GM21360 (cell line): ENCODE measurements at regions not wholly inside any gene's neighbourhood (a gene's known extent, or its start where the extent isn't known, plus 50 kb on each side); places are given as distances from the start of the nearest gene placed in this dataset.

Experiments
- ATAC-seq: cut with Tn5 transposase; IDR thresholded peaks from one replicate; pipeline ENCODE4 v1.9.1; 2021; ENCODE audit warnings: mild to moderate bottlenecking, moderate library complexity; ENCODE audit not compliant: unreplicated experiment

DNA sequence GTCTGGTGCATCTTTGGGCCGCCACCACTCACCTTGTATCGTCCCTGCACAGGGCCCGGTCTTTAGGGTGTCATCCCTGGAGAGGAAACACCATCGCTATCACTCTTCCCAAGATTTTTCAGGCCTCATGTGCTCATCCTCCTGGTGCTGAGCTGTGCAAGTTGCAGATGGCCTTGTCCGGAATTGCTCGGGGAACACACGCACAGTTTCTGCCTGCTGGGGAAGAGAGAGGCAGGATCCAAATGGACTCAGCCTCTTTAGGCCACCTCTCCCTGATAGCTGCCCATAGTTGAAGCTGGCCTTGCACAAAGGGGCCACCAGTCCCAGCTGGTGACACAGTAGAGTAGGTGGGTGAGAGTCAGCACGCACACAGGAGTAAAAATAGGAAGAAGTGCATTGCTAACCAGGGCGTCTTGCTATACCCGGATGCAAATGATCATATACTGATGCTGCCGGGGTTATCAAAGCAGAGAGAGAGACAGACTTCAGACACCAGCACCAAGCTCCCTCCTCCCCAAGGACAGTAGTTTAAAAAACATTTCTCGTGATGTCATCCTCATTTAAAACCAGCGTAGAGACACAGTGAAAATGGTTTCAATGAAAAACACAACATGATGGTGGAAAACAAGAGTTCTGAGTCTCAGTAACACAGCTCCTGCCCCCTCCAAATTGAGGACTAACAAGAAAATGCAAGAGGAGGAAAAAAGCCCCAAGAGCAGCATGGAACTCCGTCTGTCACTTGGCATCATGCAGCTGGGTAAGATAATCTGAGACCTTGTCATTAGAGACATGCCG, 147.5 kb upstream of the NCK2 start:
- ATAC-seq: no peak

DNA sequence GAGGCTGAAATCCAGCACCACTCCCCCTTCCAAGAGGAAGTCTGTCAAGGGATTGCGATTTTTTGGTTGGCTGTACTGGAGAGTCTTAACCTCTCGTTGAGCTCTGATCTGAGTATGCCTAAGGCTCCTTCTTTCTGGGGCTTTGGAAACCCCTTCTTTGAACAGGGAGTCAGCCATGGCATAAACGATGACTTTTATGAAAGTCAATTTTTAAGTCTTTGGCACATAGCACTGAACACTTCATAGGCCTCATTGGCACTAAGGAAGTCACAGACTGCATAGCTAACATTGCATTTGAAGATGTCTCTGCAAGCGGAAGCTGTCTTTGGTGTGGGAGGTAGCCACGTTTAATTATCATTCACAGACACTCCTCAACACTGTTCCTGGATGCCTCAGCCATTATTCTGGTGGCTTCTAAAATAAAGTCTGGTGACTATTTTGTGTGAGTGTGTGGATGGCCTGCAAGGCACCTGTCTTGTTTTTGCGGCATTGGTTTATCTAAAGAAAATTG, 148.2 kb upstream of the NCK2 start:
- no peak for ATAC-seq

DNA sequence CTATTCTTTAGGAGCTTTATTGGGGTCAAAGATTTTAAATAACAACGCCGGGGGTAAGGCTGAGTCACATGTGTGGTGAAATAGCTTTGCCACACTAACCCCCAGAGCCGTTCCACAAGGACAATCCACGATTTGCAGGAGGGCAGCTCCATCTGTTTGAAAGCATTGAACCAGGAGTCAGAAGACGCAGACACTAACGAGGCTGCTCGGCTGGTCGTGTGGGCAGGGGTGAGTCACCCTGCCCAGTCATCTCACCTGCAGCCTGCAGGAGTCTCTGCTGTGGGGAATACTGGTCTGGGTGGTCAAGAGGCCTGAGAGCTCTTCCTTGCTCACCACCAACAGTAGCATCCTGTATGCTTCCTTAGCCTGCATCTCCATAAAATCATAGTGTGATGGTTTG, 149.2 kb upstream of the NCK2 start:
- no peak for ATAC-seq

DNA sequence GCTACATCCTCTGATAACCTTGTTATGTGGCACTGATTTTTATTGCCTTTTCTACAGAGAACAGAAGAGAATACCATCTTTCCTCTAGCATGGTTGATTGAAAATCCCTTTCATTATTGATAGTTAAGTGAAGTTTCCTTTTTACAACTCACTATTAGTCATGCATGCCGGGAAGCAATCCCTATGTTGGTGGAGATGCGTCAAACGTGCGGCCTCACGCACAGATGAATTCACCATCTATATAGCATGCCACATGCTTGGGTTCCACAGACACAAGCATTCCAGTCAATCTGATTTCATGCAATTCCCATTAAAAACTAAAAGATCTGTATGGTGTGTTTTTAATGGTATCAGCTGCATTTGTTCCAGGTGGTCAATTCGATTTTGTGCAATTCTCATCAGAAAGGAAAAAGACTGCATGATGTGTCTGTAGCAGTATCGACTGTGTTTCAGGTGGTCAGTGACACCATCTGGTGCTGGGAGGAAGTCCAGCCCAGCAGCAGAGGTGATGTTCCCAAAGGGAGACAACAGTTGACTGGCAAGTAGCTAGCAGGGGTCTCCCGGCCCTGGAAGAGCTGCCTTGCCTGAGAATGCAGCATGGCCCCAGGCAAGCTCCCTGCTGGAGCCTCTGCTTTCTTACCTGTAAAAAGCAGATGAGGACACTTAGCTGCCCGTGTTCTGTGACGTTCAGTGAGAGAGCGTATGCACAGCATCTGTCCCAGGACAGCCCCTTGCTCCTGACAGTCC, 151.3 kb upstream of the NCK2 start:
- ATAC-seq: no peak

DNA sequence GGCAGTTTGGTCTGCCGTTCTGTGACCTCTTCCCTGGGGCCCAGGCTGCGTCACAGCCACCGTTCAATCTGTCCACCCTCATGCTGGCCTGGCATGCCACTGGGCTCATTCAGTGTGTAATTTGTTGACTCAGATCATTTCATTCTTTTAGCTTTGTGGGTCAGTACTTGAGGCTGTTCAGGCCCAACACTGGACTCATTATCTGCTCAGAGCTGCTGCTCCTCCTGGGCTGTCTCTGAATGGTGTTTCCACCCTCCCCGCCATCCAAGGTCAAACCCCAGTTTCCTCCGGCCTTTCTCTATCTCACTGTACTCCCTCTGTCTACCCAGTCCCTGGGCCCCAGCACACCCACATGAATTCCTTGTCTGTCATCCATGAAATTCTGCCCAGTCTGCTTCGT, 152.4 kb upstream of the NCK2 start:
- ATAC-seq: no peak

DNA sequence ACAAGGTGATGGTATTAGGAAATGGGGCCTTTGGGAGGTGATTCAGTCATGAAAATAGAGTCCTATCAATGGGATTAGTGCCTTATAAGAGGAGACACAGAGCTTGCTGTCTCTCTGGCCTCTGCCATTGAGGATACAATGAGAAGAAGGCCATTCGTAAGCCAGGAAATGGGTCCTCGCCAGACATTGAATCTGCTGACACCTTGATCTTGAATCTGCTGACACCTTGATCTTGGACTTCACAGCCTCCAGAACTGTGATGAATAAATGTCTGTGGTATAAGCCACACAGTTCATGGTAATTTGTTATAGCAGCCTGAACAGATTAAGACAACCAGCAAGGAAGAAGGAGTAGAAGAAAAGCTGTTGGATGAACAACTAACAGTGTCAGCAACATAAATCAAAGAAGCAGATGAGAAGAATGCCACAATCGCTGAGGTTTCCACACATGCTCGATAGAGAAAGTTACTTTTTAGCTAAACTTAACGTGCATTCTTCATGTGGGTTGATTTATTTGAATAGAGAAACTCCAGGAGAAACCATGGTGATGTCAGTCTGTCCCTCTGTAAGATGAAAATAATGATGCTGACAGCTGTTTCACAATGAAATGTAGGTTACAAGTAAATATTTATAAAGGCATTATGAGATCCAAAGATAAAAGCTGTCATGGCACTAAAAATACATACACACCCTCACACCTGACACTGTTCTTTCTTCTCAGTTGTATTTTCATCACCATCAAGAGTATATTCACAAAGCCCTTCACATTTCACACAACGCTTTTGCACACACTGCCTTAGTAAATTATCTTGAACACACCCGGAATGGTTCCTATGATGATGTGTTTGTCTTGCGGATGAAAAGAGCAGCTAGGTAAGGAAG, 153.7 kb upstream of the NCK2 start:
- ATAC-seq: no peak

DNA sequence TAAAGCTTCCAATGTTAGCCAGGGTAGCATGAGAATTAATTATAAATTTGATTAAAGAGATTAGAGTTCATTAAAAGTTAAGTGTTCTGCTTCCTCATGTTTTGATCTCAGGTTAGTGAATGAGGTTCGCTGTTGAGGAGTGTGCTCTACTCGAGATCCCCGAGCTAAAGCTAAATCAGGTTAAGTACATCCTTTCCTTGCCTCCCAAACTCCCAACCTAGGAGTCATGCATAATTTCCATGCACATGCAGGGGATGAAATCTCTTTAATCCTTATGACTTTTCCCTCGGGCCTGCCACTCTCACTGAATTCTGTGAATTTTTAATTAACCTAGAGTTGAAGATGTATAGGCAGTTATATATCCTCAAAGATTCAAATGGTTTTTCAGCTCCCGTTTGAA, 156.1 kb upstream of the NCK2 start:
- ATAC-seq: no peak

DNA sequence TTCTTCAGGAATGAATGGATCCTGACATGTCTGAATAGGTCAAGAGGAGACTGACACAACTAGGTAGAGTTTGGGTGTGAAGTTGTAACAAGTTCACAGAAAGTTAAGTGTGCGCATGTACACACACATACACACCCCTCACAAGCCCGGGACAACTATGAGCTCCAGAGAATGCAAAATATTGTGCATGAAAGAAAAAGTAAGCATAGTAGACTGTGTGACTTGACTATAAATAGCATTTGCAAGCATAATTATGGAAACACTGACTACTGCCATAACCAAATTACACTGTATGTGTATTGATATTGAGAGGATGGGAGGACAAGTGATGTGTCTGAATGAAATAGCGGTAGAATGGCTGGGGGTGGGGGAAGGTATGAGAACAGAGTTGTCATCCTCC, 157.1 kb upstream of the NCK2 start:
- ATAC-seq: no peak

DNA sequence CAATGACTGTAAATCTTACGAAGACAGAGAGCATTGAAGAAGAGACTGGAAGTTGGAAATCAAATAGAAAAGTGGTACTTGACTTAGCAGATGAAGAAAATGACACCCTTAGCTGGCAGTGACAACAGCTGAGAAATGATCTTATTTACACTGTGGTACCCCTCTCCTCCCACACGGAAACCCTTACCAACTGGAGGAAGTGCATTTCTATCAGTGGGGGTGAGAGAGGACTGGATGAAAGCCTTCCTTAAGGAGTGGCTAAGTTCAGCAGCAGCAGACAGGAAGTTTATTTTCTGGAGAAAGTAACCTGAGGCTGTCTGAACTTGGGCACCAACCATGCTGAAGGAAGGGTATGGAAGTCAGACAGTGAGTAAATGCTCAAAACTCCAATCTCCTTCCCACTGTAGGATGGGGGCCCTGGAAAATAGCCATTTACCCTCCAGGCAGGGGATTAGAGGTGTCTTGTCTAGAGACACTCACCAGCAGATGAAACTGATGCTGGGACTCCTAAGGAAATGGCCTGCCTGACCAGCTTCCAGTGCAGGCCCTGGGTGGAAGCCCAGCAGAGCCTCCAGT, 160.2 kb upstream of the NCK2 start:
- ATAC-seq: no peak

DNA sequence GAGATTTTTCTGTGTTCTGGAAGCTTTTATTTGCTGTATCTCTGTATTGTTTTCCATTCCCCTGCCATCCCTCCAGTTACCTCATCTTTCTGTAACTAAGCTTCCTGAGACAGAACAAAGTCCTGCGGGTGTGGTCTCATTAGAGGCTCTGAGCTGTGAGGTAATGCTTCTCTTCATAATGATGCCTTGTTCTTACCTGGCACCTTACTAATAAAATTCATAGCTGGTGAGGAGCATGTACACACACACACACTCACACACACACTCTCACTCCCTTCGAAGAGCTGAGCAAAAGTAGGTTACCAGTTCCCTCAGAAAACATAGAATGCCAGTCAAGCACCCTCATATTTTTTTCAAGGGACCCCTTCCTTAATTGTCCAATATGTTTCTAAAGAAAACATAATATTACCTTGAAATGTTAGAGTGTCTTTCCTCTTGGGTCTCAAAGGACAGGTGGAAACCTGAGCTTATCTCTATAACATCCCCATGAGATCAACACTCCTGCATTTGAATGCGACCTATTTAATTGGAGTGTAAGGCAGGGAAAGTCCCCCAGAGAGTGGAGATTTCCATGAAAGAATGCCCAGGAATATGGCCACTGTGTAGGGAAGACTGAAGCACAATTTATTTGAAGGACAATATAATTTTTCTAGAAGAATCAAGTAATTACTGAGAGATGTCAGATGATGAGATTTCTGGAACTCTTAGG, 161.6 kb upstream of the NCK2 start:
- no peak for ATAC-seq

DNA sequence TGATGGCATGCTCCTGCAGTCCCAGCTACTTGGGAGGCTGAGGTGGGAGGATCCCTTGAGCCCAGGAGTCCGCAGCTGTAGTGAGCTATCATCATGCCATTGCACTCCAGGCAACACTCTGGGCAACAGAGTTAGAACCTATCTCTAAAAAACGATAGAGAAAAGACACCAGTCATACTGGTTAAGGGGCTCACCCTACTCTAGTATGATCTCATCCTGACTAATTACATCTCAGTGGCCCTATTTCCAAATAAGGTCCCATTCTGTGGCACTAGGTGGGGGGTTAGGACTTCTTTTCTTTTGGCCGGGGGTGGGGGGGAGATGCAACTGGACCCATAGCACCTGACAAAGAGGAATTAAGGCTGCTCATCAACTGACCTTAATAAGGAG, 163.2 kb upstream of the NCK2 start:
- no peak for ATAC-seq

DNA sequence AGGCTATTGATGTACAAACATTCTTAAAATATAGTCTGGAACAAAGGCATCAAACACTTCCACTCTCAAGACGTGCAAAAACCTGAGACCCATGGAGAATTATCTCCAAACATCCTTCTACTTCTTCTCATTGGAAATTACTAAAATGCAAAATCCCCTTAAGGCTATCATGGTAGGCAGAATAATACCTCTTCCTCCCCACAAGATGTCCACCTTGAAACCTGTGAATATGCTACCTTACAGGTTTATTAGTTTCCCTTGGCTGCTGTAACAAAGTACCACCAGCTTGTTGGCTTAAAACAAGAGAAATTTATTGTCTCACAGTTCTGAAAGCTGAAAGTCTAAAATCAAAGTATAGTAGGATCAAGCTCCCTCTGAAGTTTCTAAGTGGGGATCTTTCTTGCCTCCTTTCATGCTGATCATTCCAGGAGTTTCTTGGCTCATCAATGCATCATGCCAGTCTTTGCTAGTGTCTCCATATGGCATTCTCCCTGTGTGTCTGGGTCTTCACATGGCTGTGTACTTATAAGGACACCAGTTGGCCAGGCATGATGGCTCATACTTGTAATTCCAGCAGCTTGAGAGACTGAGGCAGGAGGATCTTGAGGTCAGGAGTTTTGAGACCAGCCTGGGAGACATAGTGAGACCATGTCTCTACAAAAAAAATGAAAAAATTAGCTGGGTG, 163.7 kb upstream of the NCK2 start:
- ATAC-seq: no peak

DNA sequence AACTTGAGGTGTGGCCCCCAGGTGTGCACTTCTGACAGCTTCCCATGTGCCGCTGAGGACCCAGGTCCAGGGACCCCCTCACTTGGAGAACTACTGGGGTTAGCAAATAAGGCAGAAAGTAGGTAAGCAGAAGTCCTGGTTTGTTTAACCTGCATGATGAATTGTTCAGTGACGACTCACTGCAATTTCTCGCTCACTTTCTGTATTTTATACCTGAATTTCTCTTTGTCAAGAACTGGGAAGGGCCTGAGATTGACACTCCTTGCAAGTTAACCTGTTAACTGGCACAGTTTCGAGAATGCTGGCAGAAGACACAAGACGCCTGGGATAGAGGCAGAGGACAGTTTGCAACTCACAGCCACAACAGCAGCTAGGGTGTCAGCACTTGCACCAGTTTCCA, 164.5 kb upstream of the NCK2 start:
- ATAC-seq: no peak

DNA sequence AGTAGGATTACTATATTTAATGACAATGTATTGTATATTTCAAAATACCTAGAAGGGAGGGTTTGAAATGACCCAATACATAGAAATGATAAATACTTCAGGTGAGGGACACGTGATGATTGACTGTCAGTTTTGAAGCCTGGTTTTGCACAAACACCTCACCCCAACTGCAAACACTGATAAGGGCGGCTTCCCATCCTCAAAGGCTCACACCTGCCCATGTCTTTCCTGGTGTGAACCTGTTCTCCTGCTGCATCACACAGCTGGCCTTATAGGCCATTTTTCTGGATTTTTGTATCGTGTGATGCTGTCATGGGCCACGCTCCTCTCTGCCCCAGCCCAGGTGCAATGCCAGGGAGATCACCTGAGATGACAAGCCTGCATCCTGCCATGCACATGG, 166.5 kb upstream of the NCK2 start:
- ATAC-seq: no peak

DNA sequence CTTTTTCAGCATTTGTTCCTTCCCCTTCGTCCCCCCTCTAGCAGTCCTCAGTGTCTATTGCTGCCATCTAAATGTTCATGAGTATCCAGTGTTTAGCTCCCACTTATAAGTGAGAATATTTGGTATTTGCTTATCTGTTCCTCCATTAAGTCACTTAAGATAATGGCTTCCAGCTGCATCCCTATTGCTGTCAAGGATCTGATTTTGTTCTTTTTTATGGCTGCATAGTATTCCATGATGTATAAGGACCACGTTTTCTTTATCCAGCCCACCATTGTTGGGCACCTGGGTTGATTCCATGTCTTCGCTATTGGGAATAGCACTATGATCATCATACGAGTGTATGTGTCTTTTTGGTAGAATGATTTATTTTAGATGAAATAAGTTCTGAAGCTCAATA, 166.9 kb upstream of the NCK2 start:
- ATAC-seq: no peak

DNA sequence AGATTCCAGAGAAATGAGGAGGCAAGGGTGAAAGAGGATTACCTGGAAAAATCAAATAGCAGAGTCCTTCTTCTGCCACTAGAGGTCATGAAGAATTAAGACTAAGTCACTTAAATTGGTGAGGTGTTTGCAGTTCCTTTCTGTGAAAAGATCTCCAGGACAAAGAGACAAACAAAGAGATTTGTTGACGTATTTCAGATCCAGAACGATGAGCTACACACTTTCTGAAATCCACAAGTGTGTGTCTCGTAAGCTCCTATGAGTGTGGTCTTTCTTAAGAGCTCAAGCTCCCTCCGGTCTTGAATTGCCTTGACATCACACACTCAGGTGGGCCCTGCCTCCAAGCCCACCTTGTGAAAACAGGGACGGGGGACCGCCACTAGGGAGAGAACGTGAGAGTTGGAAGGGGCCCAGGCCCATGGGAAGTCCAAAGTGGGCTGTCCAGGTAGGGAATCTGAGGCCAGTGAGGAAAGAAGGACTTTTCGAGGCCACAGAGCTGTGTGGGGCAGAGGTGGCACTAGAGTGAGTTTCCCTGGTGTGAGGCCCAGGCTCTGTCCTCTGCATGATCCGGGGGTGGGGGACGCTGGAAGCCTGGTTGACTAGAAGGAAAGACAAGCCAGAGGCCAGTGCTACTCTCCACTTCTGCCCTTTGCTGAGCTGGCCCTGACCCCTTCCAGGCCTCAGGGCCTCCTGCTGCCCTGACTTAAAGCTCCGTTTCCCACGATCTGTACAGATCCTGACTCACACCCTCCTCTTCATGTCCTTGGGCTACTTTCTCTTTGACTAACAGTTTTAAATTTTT, 168.1 kb upstream of the NCK2 start:
- ATAC-seq: no peak

DNA sequence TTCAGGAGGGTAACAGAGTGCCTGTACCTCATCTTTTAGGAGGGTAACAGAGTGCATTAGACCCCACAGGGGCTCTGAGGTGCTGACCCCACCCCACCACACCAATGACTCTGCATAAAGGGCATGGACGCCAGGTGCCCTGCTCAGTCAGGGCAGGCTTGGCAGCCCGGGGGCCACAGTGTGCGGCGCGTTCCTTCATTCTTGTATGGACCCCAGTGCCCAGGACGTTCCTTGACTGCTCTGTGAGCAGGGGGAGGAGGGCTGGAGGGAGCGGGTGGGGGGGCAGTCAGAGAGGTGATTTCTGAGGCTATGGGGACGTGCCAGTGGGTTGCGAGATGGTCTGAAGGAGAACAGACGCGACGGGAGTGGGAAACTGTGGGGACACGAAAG, 168.7 kb upstream of the NCK2 start:
- ATAC-seq: no peak

DNA sequence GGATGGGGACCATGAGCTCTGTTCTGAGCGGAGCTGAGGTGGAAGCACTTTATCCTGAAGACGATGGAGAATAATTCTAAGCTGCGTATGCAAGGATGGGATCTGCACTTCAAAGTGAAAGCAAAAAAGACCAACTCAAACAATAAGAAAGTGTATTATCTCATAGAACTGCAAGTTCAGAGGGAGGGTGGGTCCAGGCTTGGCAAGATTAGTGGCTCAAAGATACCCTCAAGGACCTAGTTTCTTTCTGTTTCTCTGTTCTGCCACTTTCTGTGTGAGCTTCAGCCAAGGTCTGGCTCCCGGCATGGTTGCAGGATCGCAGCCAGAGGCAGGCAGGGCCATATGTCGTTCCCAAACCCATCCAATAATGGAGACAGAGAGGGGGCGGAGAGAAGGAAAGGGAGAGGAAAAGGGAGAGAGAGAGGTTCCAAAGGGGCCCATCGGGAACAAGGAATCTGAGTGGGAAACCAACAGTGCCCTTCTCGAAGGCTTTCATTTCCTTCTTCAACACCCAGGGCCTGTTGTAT, 169.2 kb upstream of the NCK2 start:
- no peak for ATAC-seq

DNA sequence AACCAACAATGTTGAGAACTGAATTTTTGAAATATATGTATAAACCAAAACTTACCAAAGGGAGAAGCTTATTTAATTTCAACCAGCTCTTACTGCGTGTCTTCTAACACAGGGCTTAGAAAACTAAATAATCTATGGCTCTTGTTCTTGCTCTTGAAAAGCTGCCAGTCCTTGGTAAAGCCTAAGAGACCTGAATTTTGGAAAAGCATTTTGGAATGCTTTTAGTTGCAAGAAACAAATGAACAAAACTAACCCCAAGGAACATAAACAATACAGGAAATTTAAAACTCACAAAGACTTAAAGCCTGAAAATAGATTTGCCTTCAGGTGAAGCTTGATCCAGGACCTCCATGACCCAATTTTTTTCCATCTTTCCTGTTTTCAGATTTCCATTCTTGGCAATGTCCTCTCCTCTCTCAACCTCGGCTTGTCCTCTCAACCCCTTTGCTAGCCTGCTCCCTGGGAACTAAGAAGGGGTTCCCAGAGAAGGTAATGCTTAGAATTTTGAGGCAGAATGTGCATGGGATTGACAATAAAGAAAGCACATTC, 169.8 kb upstream of the NCK2 start:
- no peak for ATAC-seq
